CD1c-positive myeloid dendritic cell (primary cell): ENCODE measurements at regions not wholly inside any gene's neighbourhood (a gene's known extent, or its start where the extent isn't known, plus 50 kb on each side); places are given as distances from the start of the nearest gene placed in this dataset.

Experiments
- DNase-seq: peaks from one replicate; pipeline ENCODE4 v3.0.0-alpha.2; 2016; ENCODE audit errors: extremely low spot score

- DNase-seq = peak; percentile 55
These were observed 92.5 kb upstream of the ENPP6 start for GRCh38 chr4:184310171-184310567.

- DNase-seq = no peak
These were observed 91.8 kb upstream of the ENPP6 start for GRCh38 chr4:184309241-184310170.

GRCh38 chr4:184306949-184307348 is 89.3 kb upstream of the ENPP6 start:
- DNase-seq = no peak

GRCh38 chr4:184306470-184306869 is 88.8 kb upstream of the ENPP6 start:
- no peak for DNase-seq

- no peak for DNase-seq
These were observed 83.1 kb upstream of the ENPP6 start for GRCh38 chr4:184300816-184301215.

GRCh38 chr4:184298254-184298653 is 80.6 kb upstream of the ENPP6 start:
- DNase-seq = no peak

- no peak for DNase-seq
These were observed 77.5 kb upstream of the ENPP6 start for GRCh38 chr4:184295206-184295605.

GRCh38 chr4:184294606-184295133 is 77.0 kb upstream of the ENPP6 start:
- no peak for DNase-seq

GRCh38 chr4:184293552-184293951 is 75.9 kb upstream of the ENPP6 start:
- DNase-seq = peak; percentile 81

GRCh38 chr4:184292877-184293276 is 75.2 kb upstream of the ENPP6 start:
- no peak for DNase-seq

- DNase-seq = no peak
These were observed 74.8 kb upstream of the ENPP6 start for GRCh38 chr4:184292465-184292867.

GRCh38 chr4:184289179-184289535 is 71.5 kb upstream of the ENPP6 start:
- DNase-seq = no peak

- peak; percentile 57 for DNase-seq
These were observed 70.9 kb upstream of the ENPP6 start for GRCh38 chr4:184288451-184289178.

GRCh38 chr4:184287697-184288255 is 70.1 kb upstream of the ENPP6 start:
- DNase-seq = no peak

- DNase-seq = no peak
These were observed 68.7 kb upstream of the ENPP6 start for GRCh38 chr4:184286358-184286757.

GRCh38 chr4:184284742-184285141 is 67.1 kb upstream of the ENPP6 start:
- no peak for DNase-seq

GRCh38 chr4:184284336-184284690 is 66.6 kb upstream of the ENPP6 start:
- no peak for DNase-seq

GRCh38 chr4:184283659-184284335 is 66.1 kb upstream of the ENPP6 start:
- no peak for DNase-seq

- no peak for DNase-seq
These were observed 65.4 kb upstream of the ENPP6 start for GRCh38 chr4:184282895-184283654.

- no peak for DNase-seq
These were observed 64.6 kb upstream of the ENPP6 start for GRCh38 chr4:184282251-184282713.
